COLO668 (cell line): ENCODE measurements at regions not wholly inside any gene's neighbourhood (a gene's known extent, or its start where the extent isn't known, plus 50 kb on each side); places are given as distances from the start of the nearest gene placed in this dataset.

Experiments
- DNase-seq: peaks from one replicate; lab custom pipeline; 2025; ENCODE audit not compliant: unreplicated experiment; lab: John Stamatoyannopoulos, UW

DNA sequence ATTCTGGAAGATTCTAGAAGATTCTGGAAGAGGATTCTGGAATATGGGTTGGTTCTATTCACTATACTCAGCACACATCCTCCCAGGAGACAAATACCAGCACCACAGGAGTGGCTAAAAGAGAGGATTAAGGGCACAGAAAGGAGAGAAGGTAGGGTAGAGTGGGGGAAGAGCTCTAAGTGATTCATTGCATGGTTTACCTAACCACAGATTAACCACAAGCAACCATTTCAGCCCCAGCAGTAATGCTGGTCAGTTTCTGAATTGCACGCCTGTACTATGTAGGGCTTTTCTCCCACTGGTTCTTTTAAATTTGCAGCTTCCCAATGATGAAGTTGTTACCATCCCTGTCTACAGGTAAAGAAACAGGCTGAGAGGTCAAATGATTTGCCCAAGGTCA, 192.7 kb upstream of the PMEPA1 start:
- DNase-seq, result no peak

DNA sequence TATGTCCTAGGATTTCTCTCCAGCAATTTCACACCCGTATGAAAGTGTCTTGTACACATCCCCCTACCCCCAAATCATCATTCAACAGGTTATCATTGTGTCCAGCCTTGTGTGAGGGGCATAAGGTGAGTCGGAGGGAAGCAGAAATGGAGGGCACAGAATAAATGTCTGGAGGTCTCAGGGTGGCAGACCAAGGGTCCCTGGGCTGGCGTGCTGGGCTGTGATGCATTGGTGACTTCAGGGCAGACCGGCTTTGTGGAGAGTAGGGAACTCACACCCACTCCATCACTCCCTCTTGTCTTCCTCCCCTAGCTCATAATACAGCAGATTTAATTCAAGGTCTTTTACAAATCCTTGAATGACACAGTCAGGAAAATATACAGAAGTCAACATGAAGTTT, 191.7 kb upstream of the PMEPA1 start:
- no peak for DNase-seq

DNA sequence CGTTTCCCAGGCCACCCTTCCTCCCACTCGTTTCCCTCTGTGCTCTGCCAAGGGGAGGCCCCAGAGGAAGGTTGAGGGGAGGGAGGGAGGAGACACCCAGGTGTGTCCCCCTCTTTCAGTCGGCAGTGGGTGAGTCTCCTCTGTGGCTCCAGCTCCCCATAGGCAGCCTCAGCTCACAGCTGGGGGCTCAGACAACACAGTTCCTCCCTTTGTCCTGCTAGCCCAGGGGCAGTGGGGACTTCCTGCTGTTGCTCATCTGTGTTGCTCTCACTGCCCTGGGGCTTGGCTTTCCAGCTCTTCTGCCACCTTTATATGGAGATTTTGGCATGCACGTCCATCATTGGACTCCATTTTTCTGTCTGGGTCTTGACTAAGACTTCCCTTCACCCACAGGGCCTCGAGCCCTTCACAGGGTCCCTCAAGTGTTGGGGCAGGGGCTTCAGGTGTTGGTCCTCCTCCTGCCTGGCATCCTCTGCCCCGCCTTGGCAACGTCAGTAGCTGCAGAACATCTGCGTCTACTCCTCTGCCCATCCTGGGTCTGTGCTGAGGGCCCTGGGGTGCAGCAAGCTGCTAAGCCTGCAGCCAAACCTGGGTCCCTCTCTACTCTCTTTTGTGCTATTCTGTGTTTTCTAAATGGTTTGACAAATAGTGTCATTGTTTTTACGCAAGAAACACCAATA, 190.6 kb upstream of the PMEPA1 start:
- no peak for DNase-seq

DNA sequence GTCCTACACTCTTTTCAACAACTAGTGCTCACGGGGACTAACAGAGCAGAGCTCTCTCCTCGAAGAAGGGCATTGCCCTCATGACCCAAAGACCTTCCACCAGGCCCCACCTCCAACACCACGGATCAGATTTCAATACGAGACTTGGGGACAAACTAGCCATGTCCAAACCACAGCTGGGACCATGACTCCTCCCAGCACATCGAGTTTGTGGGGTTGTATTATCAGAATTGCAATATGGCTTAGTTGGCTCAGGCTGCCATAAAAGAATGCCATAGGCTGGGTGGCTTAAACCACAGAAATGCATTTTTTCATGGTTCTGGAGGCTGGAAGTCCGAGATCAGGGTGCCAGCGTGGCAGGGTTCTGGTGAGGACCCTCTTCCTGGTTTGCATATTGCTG, 189.7 kb upstream of the PMEPA1 start:
- no peak for DNase-seq

DNA sequence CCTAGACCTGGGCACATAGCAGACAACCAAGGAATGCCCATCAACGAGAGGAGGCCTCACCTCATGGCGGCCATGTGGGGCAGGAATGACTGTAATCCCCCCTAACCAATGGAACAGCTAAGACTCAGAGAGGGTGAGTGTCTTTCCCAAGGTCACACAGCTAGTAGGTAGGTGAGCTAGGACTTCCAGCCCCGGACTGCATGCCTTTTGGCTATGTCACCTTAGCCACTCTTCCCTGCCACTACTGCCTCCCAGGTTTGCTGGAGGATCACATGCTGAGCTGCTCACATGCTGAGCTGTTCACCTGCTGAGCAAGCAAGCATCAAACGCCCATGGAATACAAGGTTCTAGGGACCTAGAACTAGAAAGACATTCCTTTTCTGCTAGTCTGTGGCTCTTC, 188.5 kb upstream of the PMEPA1 start:
- no peak for DNase-seq

DNA sequence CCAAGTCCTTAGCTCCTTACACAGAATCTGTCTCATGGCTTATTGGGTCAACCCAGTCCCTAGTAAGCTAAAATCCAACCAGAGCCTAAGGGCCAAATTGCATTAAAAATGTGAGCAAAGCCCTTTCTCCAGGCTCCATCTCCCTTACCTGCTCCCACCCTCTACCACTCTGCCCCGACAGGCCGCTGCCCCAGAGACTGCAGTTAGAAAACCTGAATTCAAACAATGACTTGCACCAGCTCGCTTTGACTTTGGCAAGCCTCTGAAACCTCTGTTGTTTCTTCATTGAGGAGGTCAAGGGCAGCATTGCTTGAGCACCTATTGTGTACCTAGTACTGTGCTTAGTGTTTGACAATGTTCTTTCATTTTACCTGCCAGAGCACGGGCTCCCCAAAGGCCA, 188.1 kb upstream of the PMEPA1 start:
- no peak for DNase-seq

DNA sequence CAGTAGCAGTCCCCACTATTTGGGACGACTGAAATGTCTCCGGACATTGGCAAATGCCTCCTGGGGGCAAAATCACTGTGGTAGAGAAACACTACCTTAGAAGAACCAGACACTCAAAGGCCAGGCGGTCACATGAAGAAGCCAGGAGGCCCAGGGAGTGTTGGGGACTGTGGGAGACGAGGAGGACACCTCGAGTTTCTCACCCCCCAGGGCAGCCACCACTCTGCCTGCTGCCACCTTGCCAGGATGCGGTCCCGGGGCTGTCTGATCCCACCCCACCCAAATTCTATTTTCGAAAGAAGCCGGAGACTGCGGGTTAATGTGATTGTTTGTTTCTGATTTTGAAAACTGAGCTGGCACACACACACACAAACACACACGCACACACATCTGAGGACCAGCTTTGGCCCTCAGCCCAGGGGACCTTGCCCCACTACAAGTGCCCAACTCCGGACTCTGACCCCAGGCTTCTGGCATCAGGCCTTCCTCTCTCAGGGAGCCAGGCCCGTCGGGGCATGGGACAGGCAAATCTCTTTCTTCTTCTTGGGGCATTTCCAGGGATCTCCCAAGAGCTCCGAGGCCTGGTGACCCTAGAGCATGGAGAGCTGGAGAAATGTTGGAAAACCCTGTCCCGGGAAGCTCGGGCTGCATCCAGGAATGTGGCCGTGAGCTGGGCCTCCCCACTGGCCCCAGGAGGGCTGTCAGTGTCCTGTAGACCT, 187.5 kb upstream of the PMEPA1 start:
- no peak for DNase-seq

DNA sequence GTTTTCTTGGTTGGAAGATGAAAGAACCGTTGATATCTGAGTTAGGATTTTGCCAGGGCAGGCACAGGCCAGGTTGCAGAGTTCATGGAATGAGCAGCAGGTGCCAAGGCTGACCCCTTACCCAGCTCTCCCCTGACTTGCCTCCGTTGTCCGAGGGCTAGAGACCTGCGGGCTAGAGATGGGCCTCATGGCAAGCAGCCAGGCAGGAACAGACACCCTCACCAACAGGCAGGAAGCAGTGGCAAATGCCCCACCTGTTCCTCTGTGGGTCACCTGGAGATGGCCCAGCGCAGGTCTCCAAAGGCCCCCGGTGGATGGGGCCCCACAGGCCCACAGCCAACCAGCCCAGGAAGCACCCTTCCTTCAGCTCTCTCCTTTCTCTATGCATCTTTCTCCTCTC, 186.7 kb upstream of the PMEPA1 start:
- DNase-seq, result no peak

DNA sequence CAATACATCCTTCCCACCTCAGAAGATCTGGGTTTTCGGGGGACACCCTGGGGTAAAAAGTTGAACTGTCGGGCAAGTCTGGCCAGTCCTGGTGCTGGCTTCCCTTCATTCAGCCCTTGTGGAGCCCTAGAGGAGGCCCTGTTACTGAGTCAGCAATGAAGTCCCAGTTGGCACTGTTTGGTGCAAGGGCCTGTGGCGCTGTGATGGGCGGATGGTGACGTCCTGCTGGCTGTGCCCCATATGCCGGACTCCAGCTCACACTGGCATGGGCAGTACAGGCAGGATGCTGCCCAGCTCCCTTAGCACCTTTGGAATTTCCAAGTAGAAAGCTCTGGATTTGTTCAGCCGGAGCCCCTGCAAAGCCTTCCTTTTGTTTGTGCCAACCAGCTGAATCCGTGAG, 186.2 kb upstream of the PMEPA1 start:
- DNase-seq, result no peak

DNA sequence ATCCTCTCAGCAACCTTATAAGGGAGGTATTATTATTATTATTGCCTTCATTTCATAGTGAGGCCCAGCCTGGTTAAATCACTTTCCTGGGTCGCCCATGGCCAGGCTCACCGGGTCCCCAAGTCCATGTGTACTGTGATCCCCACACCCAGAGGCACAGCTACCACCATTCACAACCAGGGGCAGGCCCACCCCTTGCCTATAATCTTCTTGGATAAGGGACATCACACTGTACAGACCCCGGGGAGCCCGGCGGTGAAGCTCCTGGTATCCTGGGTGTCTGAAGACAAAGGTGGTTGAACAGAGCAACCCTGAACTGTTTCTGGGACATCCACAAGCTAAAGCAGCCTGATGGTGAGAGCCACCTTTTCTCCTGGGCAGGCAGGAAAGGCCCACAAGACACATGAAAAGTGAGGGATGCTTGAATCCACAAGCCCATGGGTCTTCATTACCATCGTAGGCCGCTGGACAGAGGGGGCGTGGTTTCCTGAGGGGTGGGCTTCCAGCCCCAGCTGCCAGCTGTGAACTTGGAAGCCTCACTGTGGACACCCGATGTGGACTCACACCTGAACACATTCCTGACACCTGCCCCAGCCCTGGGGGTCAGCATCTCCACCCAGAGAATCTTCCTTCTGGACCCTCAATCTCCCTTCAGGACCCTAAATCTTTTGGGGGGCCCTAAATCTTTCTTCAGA, 185.5 kb upstream of the PMEPA1 start:
- DNase-seq, result no peak

DNA sequence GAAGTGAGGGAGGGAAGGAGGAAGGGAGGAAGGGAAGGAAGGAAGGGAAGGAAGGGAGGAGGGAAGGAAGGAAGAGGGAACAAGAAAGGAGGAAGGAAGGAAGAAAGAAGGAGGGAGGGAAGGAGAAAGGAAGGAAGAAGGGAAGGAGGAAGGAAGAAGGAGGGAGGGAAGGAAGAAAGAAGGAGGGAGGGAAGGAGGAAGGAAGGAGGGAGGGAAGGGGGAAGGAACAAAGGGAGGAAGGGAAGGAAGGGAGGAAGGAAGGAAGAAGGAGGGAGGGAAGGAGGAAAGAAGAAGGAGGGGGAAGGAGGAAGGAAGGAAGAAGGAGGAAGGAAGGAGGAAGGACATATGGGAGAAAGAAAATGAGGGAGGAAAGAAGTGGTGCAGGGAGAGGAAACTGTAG, 184.7 kb upstream of the PMEPA1 start:
- DNase-seq, result no peak

DNA sequence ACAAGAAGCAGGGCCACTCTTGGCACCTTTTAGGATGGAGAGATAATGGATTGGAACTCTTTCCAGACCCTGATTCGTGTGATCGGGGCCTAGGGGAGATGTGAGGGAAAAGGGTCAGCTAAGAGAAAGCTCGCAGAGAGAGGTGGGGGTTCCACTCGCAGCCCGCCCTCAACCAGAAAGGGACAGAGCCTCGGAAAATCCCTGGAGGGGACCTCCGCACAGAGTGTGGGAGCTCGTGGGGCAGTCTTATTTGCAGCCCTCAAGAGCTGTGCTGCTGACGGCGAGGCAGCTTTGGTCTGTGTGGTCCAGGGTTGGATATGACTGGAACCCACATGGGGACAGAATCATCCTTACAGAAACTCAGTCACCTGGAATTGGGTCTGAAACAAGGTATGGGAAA, 184.3 kb upstream of the PMEPA1 start:
- no peak for DNase-seq

DNA sequence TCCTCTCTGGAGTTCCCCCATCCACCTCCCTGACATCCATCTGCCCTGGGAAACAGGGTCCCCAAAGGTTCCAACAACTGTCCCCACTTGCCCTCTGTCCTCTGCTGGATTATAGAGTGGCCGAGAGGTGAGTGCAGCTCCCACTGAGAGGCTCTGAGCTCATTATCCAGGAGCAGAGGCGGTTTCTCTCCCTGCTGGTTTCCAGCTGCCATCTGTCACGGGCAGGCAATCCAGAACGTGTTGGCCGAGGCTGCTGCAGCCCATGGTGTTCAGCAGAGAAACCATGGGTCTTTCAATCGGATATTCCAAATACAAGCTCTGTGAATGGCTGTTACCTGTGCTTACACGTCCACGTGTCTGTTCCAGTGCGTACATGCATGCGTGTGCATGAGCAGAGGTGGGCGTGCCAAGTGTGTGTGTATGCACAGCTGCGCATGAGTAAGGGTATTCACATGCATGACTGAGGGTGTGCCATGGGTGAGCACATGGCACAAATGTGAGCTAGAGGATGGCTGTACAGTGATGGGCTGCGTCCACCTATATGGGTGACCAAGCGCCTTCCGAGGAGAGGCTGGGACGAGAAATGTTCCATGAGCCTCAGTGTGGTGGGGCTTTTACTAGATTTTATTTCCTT, 183.7 kb upstream of the PMEPA1 start:
- no peak for DNase-seq

DNA sequence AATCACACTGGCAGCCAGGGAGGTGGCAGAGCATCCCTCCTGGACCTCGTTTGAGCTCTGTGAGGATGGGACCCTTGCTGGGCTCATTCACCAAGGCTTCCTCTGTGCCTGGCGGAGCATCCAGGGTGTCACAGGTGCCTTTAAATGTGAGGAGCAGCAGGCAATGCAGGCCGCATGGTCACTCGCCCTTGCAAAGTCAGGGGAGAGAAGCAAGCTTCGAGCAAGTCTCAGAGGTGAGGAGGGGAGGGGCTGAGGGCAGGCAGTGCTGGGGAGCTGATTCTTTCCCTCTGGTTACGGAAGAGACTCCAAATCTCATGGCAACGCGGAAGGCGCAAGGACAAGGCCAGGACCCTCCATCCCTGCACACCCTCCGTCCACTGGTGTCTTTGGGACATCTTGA, 182.7 kb upstream of the PMEPA1 start:
- no peak for DNase-seq

DNA sequence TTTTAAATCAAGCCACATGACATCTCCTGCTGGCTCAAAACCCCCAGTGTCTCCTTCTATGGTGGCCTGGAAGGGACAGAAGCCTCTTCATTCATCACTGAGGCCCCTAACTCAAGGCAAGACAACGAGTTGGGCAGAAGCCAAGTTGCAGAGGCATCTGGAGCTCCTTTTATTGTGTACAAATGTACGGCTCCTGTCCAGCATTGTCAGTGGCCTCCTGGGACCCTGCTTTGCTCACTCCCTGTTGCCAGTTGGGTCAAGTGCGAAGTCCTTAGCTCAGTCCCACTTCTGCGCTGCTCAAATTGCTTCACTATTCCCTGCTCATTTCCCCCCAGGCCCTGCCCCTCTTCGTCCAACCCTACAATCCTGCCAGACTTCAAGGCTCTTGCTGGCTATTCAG, 181.2 kb upstream of the PMEPA1 start:
- no peak for DNase-seq

DNA sequence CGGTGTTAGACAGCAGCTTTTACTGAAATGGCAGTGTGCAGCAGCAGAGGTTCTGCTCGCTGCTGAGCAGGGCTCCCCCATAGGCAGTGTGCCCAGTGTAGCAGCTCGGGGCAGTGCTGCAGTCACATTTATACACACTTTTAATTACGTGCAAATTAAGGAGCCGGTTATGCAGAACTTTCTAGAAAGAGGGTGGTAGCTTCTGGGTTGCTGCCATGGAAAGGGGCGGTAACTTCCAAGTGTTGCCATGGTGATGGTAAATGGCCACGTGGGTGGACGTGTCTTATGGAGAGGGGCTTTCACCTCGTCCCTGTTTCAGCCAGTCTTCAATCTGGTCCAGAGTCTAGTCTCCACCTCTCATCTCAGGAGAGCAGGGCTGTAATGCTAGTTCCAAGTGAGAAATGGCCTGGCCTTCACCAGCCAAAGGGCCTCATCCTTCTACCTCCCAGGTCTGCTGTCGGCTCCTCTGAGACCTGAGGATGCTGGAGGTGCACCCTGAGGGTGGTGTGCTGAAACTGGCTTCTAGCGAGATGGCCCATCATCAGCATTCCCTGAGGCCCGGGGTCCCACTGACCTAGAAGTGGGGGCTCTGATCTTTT, 180.5 kb upstream of the PMEPA1 start:
- DNase-seq, result no peak

DNA sequence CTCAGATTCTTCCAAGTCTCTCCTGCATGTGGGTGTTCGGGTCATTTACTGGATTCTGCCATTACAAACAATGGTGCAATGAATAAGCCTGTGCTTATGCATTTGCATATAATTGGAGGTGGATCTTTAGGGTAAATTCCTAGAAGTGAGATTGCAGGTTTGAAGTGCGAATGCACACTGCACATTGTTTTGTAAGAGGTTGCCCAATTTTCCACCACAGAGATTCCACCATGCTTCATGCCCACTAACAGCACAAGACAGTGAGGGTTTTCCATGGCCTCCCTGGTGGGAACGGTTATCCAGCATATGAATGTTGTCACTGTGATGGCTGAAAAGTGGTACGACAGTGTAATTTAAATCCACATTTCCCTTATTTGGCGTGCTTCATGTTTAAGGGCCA, 178.8 kb upstream of the PMEPA1 start:
- DNase-seq, result no peak

DNA sequence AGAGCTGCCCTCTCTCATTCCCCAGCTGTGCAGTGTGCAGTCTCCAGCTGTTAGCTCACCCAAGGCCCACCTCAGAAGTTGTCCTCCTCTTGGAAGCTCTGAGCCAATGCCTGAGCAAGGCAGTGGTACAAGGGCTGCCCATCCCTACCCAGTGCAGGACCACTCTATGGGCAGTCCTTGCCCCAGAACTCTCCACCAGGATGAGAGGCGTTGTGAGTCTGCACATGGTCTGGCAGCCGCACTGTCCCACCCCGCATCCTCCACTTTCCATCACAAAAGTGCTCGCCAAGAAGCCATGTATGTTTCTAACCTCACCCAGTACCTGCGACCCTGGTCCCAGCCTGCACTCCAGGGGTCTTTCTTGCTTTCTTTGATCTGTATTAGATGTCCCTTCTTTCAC, 175.1 kb upstream of the PMEPA1 start:
- no peak for DNase-seq

DNA sequence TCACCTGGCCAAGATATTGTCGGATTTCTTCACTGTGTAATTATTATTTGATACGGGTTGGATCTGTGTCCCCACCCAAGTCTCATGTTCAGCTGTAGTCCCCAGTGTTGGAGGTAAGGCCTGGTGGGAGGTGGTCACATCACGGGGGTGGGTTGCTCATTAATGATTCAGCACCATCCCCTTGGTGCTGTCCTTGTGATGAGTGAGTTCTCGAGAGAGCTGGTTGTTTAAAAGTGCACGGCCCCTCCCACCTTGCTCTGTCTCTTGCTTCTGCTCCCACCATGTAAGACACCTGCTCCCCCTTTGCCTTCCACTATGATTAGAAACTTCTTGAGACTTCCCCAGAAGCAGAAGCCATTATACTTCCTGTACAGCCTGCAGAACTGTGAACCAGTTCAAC, 173.9 kb upstream of the PMEPA1 start:
- no peak for DNase-seq

DNA sequence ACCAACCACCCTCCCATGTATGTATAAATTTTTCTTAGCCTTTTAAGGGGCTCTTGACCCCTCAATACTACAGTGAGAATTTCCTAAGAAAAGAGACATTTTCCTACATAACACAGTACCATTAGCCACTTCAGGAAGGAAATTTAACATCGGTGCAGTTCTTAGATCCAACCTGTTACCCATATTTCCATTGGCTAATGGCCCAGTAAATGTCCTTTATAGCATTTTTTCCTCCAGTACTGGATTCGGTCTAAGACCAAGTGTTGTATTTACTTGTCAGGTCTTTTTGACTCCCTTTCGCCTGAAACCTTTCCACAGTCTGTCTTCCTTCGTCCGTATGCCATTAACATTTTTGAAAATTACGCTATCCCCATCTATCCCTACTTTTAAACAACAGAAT, 173.4 kb upstream of the PMEPA1 start:
- no peak for DNase-seq

DNA sequence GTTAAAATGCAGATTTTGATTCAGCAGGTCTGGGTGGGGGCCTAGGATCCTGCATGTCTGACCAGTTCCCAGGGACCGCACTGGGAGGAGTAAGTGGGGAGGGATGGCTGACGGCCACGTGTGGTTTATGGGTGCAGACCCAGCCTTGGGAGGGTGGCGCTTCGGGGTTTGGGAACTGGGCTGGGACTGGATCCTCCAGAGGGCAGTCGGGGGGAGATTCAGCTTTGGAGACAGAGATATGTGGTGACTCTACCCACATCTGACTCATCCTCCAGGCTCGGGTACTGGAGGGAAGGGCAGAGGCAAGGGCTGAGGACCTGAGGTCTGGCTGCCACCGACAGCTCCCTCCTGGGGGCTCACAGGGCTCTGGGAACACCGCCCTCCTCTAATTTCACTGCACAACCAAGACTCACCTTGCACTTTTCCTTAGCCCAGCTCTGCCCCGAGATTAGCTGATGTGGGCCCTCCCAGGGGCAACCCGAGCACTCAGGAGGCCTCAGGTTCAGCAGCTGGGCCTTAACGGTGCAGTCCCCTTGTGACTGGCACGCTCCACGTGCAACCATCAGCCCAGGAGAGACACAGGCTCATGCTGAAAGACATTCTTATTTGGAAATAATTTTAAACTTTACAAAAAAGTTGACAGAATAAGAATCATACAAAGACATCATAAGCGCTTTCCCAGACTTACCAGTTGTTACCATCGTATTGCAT, 172.8 kb upstream of the PMEPA1 start:
- no peak for DNase-seq
